Ovary (tissue), 7 donors: ENCODE measurements at regions not wholly inside any gene's neighbourhood (a gene's known extent, or its start where the extent isn't known, plus 50 kb on each side); places are given as distances from the start of the nearest gene placed in this dataset.

Source experiments
- DNase-seq, 5 donors: peaks; one replicate each; pipeline ENCODE4 v3.0.0-alpha.2; 2019 to 2020
- H3K27ac ChIP-seq, 2 donors: fragments of 200-600 bp; one replicate each; pipeline versions ENCODE4 v1.5.1 to v1.8.0; 2019 to 2022
- H3K27me3 ChIP-seq: fragments of 200-600 bp; one replicate; pipeline ENCODE4 v1.8.0; 2022
- H3K36me3 ChIP-seq: fragments of 200-600 bp; sonication (generic); one replicate; pipeline ENCODE4 v1.5.1; 2019
- H3K4me1 ChIP-seq: one replicate; pipeline ENCODE4 v1.8.1; 2013; ENCODE audit warnings: mild to moderate bottlenecking, moderate library complexity; ENCODE audit not compliant: insufficient read depth
- H3K4me3 ChIP-seq: fragments of 200-600 bp; sonication (generic); one replicate; pipeline ENCODE4 v1.5.1; 2017
- H3K9me3 ChIP-seq, 2 donors: fragments of 200-600 bp in 1 of 2; sonication (generic) in 1 of 2; one replicate each; pipeline versions ENCODE4 v1.5.1 to v1.8.1; 2013 to 2019; ENCODE audit warnings: mild to moderate bottlenecking in 1 of 2, moderate library complexity in 1 of 2
- CTCF ChIP-seq, 3 donors: fragments of 450-650 bp in 2 of 3; fragments of 200-600 bp in 1 of 3; IDR thresholded peaks; one replicate each; pipeline versions ENCODE4 v1.5.1 to v1.8.0; 2016 to 2022; ENCODE audit warnings: antibody characterized with exemption in 3 of 3, mild to moderate bottlenecking in 1 of 3
- EP300 ChIP-seq: sonication (generic); formaldehyde crosslinking; IDR thresholded peaks from one replicate; pipeline ENCODE4 v1.6.1; 2017; ENCODE audit warnings: antibody characterized with exemption
- POLR2A ChIP-seq: fragments of 450-650 bp; IDR thresholded peaks from one replicate; pipeline ENCODE4 v1.6.1; 2017; ENCODE audit warnings: antibody characterized with exemption, mild to moderate bottlenecking, moderate library complexity
- WGBS, 3 donors: extraction: QIAGEN DNeasy Blood & Tissue Kit in 1 of 3; methylation state at CpG; one replicate each; pipeline versions ENCODE4 v1.1.5 to v1.1.7; 2013 to 2017; 5-methylcytosine and 5-hydroxymethylcytosine counted together
- intact Hi-C, 4 donors: fragments of 100-400 bp; cut with DNase I; formaldehyde crosslinking; loops; one replicate each; pipeline versions ENCODE4 v1.11.0 to v1.15.1; 2022 to 2023
- donor health status: DM: no; HTN: no; CAD: no; lungs with moderate emphysema.
- donor health status: DM: no; HTN: no; CAD: no.
- donor health status: Bipolar disorder and iron deficiency.
- donor health status: DM: no; HTN: no; CAD: no.
- donor health status: DM: yes; HTN: yes; CAD: no.

GRCh38 chr7:109527833-109528232 lies 958.2 kb downstream of the DNAJB9 start:
- Histone ChIP-seq H3K4me3 (no peak overlapping the region), H3K4me1 (no peaks in the 10 kb centered on the region), H3K27me3 (no peaks in the 10 kb centered on the region), H3K9me3 (no peaks in the 10 kb centered on the region), H3K27ac (no peak overlapping the region), H3K36me3 (no peaks in the 10 kb centered on the region)
- intact Hi-C loops, result no loop called here
- TF ChIP-seq POLR2A (no peak), EP300 (no peak), CTCF (IDR thresholded peaks at IDR 0.05) (no peak)
- no peak for DNase-seq

GRCh38 chr7:109529712-109530111 lies 960.0 kb downstream of the DNAJB9 start:
- Histone ChIP-seq H3K27ac (no peak overlapping the region), H3K27me3 (no peaks in the 10 kb centered on the region), H3K4me3 (no peak overlapping the region), H3K36me3 (no peaks in the 10 kb centered on the region), H3K9me3 (no peaks in the 10 kb centered on the region), H3K4me1 (no peaks in the 10 kb centered on the region)
- intact Hi-C loops, result no loop called here
- WGBS, 3 donors, result 91 to 96% (median 94%) methylated on average over 4 of the region's 4 CpGs
- TF ChIP-seq CTCF (IDR thresholded peaks at IDR 0.05), result no peak
- TF ChIP-seq POLR2A, result no peak
- TF ChIP-seq EP300, result no peak
- DNase-seq, result no peak

- intact Hi-C loops, result no loop called here
- Histone ChIP-seq H3K4me1 (no peaks in the 10 kb centered on the region), H3K4me3 (no peak overlapping the region), H3K9me3 (no peaks in the 10 kb centered on the region), H3K27me3 (no peaks in the 10 kb centered on the region), H3K27ac (no peak overlapping the region), H3K36me3 (no peaks in the 10 kb centered on the region)
- WGBS, 3 donors, result 16 to 31% (median 17%) methylated on average over 1 of the region's 1 CpG
- no peak for DNase-seq
- no peak for TF ChIP-seq POLR2A
- no peak for TF ChIP-seq EP300
- no peak for TF ChIP-seq CTCF (IDR thresholded peaks at IDR 0.05)
Measured at GRCh38 chr7:109532262-109532992, 962.8 kb downstream of the DNAJB9 start.

GRCh38 chr7:109545686-109546085 lies 976.0 kb downstream of the DNAJB9 start:
- intact Hi-C loops, result no loop called here
- no peak for TF ChIP-seq POLR2A
- TF ChIP-seq CTCF (IDR thresholded peaks at IDR 0.05), result no peak
- no peak for TF ChIP-seq EP300
- H3K9me3 ChIP-seq, result no peaks in the 10 kb centered on the region

More at GRCh38 chr7:109545686-109546085, 976.0 kb downstream of the DNAJB9 start:
- Histone ChIP-seq H3K4me1 (no peaks in the 10 kb centered on the region), H3K27me3 (no peaks in the 10 kb centered on the region), H3K4me3 (no peak overlapping the region), H3K36me3 (no peaks in the 10 kb centered on the region), H3K27ac (no peak overlapping the region)
- WGBS, 3 donors, result 56 to 57% (median 57%) methylated on average over 3 of the region's 3 CpGs
- DNase-seq, result no peak
